Heart left ventricle (tissue), 16 donors: ENCODE measurements at regions not wholly inside any gene's neighbourhood (a gene's known extent, or its start where the extent isn't known, plus 50 kb on each side); places are given as distances from the start of the nearest gene placed in this dataset.

ENCODE experiments used
- ATAC-seq, 4 donors: fragments of 200-7000 bp; cut with Tn5 transposase; one replicate each; pipeline ENCODE4 v1.9.1; 2020 to 2022; ENCODE audit warnings: moderate library complexity in 4 of 4, mild to moderate bottlenecking in 3 of 4, moderate number of reproducible peaks in 1 of 4
- DNase-seq, 5 donors: peaks; one replicate each; pipeline ENCODE4 v3.0.0-alpha.2; 2020
- H3K27ac ChIP-seq, 12 donors: fragments of 200-600 bp; sonication (generic) in 4 of 12; one replicate each; pipeline versions ENCODE4 v1.5.0 to v1.8.0; 2016 to 2022; ENCODE audit warnings: mild to moderate bottlenecking in 2 of 12
- H3K27me3 ChIP-seq, 9 donors: fragments of 200-600 bp; sonication (generic) in 2 of 9; one replicate each; pipeline versions ENCODE4 v1.5.1 to v1.8.0; 2016 to 2022; ENCODE audit warnings: mild to moderate bottlenecking in 3 of 9
- H3K36me3 ChIP-seq, 9 donors: fragments of 200-600 bp; sonication (generic) in 2 of 9; one replicate each; pipeline versions ENCODE4 v1.5.0 to v1.8.0; 2018 to 2022; ENCODE audit warnings: mild to moderate bottlenecking in 2 of 9
- H3K4me1 ChIP-seq, 12 donors: fragments of 200-600 bp; sonication (generic) in 4 of 12; one replicate each; pipeline versions ENCODE4 v1.5.0 to v1.8.0; 2016 to 2022; ENCODE audit warnings: mild to moderate bottlenecking in 3 of 12
- H3K4me3 ChIP-seq, 12 donors: fragments of 200-600 bp; sonication (generic) in 4 of 12; one replicate each; pipeline versions ENCODE4 v1.5.0 to v1.8.0; 2017 to 2022; ENCODE audit warnings: mild to moderate bottlenecking in 9 of 12, moderate library complexity in 4 of 12
- H3K9me3 ChIP-seq, 12 donors: fragments of 200-600 bp; sonication (generic) in 4 of 12; one replicate each; pipeline versions ENCODE4 v1.5.0 to v1.8.0; 2016 to 2022; ENCODE audit warnings: mild to moderate bottlenecking in 1 of 12
- POLR2A ChIP-seq, 2 donors: fragments of 450-650 bp; IDR thresholded peaks; one replicate each; pipeline ENCODE4 v1.6.1; 2017; ENCODE audit warnings: antibody characterized with exemption in 2 of 2, mild to moderate bottlenecking in 2 of 2, moderate library complexity in 2 of 2
- WGBS, 4 donors: extraction: QIAGEN DNeasy Blood & Tissue Kit in 2 of 4; methylation state at CpG; one replicate each; pipeline versions ENCODE4 v1.1.5 to v1.1.7; 2013 to 2018; 5-methylcytosine and 5-hydroxymethylcytosine counted together
- intact Hi-C, 10 donors: fragments of 100-400 bp; cut with DNase I; formaldehyde crosslinking; loops; one replicate each; pipeline versions ENCODE4 v1.11.1 to v1.14.2; 2022
- TF ChIP-seq, protein P1 (sequence below), 12 donors: fragments of 200-600 bp; sonication (generic) in 4 of 12; IDR thresholded peaks; one replicate each; pipeline versions ENCODE4 v1.5.0 to v1.8.0; 2018 to 2022; ENCODE audit warnings: antibody characterized with exemption in 12 of 12, mild to moderate bottlenecking in 5 of 12
- donor health status: ischemic (EF 13 %, LVEDD 7.1; RV severe dilation, severe dysfunction).
- donor health status: healthy with polysubstance abuse.
- donor health status: DM: no; HTN: yes; CAD: no.
- donor health status: DM: no; HTN: no; CAD: no.
- donor health status: ischemic (EF 25% LVEDD 6.9; RV normal size, moderate dysfunction).
- donor health status: ischemic (EF 25% LVEDD 5.7; RV mildly dilated, moderate dysfunction).
- donor health status: healthy.
- donor health status: DM: yes; HTN: yes; CAD: no.
- donor health status: ischemic (EF 35%, LVEDD 5.7; RV mildly dilated, moderate dysfunction).
- donor health status: nonischemic (EF 11% LVEDD 7.7; RV severe dilation, severe dysfunction).
- donor health status: DM: yes; HTN: yes; CAD: no.
- donor health status: PGD.
- donor health status: ischemic (EF 29% LVEDD 5.4; RV normal size, mild dysfunction).
- donor health status: nonischemic (EF 23%, LVEDD 6.1; RV moderate dilation, normal function).

DNA sequence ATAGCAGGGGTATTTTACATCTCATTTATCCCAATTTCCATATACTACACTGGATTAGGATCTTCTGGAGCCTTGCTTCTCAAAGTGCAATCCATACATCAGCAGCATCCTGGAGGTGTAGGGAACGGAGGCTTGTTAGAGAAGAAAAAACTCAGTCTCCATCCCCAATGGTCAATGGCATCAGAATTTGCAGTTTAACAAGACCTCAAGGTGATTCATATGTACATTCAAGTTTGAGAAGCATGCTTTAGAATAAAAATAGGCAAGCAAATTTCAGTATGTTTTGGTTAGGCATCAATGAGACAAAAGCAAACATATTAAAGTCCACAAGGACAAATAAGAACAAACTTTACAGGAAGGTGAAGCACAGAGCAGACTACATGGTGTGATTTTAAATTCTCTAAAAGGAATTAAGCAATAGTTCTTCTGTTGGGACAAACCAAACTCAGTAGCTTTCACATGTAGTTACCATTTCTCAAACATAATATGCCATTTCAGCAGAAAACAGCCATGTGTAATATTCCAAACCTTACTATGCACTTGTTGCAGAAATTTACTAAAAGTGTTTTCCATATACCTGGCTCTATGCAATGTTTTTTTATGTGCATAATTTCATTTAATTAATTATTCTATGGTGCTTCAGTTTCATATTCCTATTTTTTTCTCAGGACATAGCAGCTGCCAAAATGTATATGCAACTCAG lies 360.3 kb upstream of the NECTIN3 start:
- no peaks in the 10 kb centered on the region for H3K27me3 ChIP-seq
- H3K4me3 ChIP-seq: no peak overlapping the region
- intact Hi-C loops: no loop called here
- no peaks in the 10 kb centered on the region for H3K36me3 ChIP-seq
- no peak for ATAC-seq
- H3K9me3 ChIP-seq: no peaks in the 10 kb centered on the region
- DNase-seq: no peak
- TF ChIP-seq, protein P1, sequence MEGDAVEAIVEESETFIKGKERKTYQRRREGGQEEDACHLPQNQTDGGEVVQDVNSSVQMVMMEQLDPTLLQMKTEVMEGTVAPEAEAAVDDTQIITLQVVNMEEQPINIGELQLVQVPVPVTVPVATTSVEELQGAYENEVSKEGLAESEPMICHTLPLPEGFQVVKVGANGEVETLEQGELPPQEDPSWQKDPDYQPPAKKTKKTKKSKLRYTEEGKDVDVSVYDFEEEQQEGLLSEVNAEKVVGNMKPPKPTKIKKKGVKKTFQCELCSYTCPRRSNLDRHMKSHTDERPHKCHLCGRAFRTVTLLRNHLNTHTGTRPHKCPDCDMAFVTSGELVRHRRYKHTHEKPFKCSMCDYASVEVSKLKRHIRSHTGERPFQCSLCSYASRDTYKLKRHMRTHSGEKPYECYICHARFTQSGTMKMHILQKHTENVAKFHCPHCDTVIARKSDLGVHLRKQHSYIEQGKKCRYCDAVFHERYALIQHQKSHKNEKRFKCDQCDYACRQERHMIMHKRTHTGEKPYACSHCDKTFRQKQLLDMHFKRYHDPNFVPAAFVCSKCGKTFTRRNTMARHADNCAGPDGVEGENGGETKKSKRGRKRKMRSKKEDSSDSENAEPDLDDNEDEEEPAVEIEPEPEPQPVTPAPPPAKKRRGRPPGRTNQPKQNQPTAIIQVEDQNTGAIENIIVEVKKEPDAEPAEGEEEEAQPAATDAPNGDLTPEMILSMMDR (IDR thresholded peaks at IDR 0.05): no peak
- no peak for TF ChIP-seq POLR2A (IDR thresholded peaks at IDR 0.05)
- 84 to 86% (median 85%) methylated on average over 1 of the region's 1 CpG for WGBS, 4 donors
- H3K4me1 ChIP-seq: no peaks in the 10 kb centered on the region
- no peak overlapping the region for H3K27ac ChIP-seq

DNA sequence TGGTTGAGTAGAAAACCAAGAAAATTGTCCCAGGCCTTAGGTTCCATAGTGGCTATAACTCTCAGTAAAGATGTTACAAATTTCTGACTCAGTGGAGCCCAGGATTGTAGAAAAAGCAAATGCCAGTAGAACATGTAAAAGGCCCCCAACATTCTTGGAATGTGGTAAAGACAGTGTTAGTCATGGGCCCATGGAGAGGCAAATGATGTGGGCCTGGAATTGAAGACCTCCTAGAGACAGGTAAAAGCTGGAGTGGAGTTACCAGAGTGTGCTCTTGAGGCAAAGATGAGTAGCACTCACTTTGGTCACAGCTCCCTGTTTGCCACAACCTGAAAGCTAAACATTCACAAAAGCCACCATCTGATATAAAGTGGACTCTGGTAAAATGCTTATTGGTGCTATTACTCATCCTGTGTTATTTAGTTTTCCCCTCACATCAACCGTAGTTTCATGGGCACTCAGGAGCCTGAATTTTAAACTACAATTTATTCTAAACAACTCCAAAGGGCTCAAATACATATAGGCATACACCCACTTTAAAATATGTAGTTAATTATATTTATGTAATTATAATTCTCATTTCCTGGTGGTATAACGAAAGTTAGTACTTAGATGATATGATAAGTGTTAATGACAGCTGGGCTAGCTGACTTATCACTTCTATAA lies 359.6 kb upstream of the NECTIN3 start:
- H3K36me3 ChIP-seq: no peaks in the 10 kb centered on the region
- H3K4me1 ChIP-seq: no peaks in the 10 kb centered on the region
- no peak for ATAC-seq
- no peak overlapping the region for H3K27ac ChIP-seq
- DNase-seq: no peak
- intact Hi-C loops: no loop called here
- H3K27me3 ChIP-seq: no peaks in the 10 kb centered on the region
- H3K4me3 ChIP-seq: no peak overlapping the region
- no peak for TF ChIP-seq POLR2A (IDR thresholded peaks at IDR 0.05)
- TF ChIP-seq, protein P1 (IDR thresholded peaks at IDR 0.05): no peak
- 54 to 66% (median 57%) methylated on average over 2 of the region's 2 CpGs for WGBS, 4 donors
- no peaks in the 10 kb centered on the region for H3K9me3 ChIP-seq

DNA sequence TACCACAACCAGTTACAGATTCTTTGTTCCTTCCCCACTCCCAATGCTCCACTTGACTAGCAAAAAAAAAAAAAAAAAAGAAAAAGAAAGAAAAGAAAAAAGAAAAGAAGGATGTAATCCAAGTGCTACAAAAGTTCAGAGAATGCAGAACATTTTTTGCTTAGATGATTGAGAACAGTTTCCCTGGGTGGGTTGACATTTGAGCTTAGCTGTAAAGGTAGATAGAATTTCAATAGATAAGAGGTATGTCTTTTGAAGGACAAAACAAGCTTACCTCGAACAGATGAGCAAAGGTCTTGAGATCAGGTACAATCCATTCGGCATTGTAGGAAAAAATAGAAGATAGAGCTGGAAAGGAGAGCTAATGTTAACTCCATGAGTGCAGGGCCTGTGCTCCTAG lies 344.6 kb upstream of the NECTIN3 start:
- intact Hi-C loops: no loop called here
- DNase-seq (no peak), ATAC-seq (no peak)
- H3K27ac ChIP-seq: no peak overlapping the region
- H3K4me1 ChIP-seq: no peaks in the 10 kb centered on the region
- 40 to 48% (median 44%) methylated on average over 2 of the region's 2 CpGs for WGBS, 4 donors
- no peaks in the 10 kb centered on the region for H3K36me3 ChIP-seq
- no peaks in the 10 kb centered on the region for H3K9me3 ChIP-seq
- H3K27me3 ChIP-seq: no peaks in the 10 kb centered on the region
- no peak for TF ChIP-seq POLR2A (IDR thresholded peaks at IDR 0.05)
- TF ChIP-seq, protein P1 (IDR thresholded peaks at IDR 0.05): no peak
- H3K4me3 ChIP-seq: no peak overlapping the region

DNA sequence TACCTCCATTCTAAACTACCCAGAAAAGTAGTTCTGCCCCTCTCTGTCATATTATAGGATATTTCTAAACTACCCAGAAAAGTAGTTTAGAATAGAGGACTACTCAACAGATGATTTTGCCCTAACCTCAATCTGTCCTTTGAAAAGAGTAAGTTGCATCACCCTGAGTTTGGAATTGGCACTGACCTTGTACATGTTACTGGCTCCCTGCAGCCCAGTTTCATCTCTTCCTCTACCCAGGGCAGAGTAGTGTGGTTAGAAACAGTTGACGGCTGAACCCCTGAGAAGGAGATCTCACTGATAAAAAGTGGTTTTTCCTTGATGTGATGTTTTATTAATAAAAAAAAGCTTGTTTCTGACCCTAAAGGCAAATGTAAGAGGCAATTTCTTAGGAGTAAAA lies 340.5 kb upstream of the NECTIN3 start:
- H3K4me3 ChIP-seq: no peak overlapping the region
- H3K36me3 ChIP-seq: no peaks in the 10 kb centered on the region
- ATAC-seq (no peak), DNase-seq (no peak)
- H3K9me3 ChIP-seq: no peaks in the 10 kb centered on the region
- intact Hi-C loops: no loop called here
- TF ChIP-seq, protein P1 (IDR thresholded peaks at IDR 0.05): no peak
- TF ChIP-seq POLR2A (IDR thresholded peaks at IDR 0.05): no peak
- no peak overlapping the region for H3K27ac ChIP-seq
- H3K4me1 ChIP-seq: no peaks in the 10 kb centered on the region
- no peaks in the 10 kb centered on the region for H3K27me3 ChIP-seq
- 55 to 78% (median 71%) methylated on average over 1 of the region's 1 CpG for WGBS, 4 donors
